ENCODE measurements at regions not wholly inside any gene's neighbourhood (a gene's known extent, or its start where the extent isn't known, plus 50 kb on each side); places are given as distances from the start of the nearest gene placed in this dataset.

GRCh38 chr7:86962623-86963022 lies 96.8 kb downstream of the ELAPOR2 start:
- no peak overlapping the region for H3K4me3 ChIP-seq (replicated peaks in 1 of 3; ENCODE audit: low read depth in 2 of 3, low read length in 3 of 3)
- H3K4me2 ChIP-seq (replicated peaks; ENCODE audit: extremely low read depth, low read length, poor library complexity, severe bottlenecking) = no peak overlapping the region
- H2AFZ ChIP-seq (ENCODE audit: insufficient read depth, low read depth, low read length, poor library complexity, severe bottlenecking) = no peak overlapping the region
- Mint-ChIP-seq H3K36me3 (no peaks in the 10 kb centered on the region), H3K4me3 (no peak overlapping the region), H3K27ac (no peak overlapping the region), H3K9me3 (peaks cover 0 to 5% (median 1%) of the 10 kb centered on the region in 7 donors), H3K4me1 (no peaks in the 10 kb centered on the region), H3K27me3 (ENCODE audit: low read depth in 3 of 3) (peaks cover 0 to 8% (median 0%) of the 10 kb centered on the region in 3 donors)
- H3K27ac ChIP-seq (ENCODE audit: low read depth in 1 of 2, low read length in 2 of 2) = no peak overlapping the region
- H3K27me3 ChIP-seq (ENCODE audit: control insufficient read depth in 2 of 2, insufficient read depth in 2 of 2, low read length in 2 of 2) = no peaks in the 10 kb centered on the region
- no peak overlapping the region for H3K9ac ChIP-seq (ENCODE audit: insufficient read depth, low read length, poor library complexity, severe bottlenecking)
- H3K36me3 ChIP-seq (replicated peaks in 1 of 2; ENCODE audit: control insufficient read depth in 1 of 2, insufficient read depth in 2 of 2, low read length in 2 of 2) = no peaks in the 10 kb centered on the region
- TF ChIP-seq, protein P1, sequence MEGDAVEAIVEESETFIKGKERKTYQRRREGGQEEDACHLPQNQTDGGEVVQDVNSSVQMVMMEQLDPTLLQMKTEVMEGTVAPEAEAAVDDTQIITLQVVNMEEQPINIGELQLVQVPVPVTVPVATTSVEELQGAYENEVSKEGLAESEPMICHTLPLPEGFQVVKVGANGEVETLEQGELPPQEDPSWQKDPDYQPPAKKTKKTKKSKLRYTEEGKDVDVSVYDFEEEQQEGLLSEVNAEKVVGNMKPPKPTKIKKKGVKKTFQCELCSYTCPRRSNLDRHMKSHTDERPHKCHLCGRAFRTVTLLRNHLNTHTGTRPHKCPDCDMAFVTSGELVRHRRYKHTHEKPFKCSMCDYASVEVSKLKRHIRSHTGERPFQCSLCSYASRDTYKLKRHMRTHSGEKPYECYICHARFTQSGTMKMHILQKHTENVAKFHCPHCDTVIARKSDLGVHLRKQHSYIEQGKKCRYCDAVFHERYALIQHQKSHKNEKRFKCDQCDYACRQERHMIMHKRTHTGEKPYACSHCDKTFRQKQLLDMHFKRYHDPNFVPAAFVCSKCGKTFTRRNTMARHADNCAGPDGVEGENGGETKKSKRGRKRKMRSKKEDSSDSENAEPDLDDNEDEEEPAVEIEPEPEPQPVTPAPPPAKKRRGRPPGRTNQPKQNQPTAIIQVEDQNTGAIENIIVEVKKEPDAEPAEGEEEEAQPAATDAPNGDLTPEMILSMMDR (IDR thresholded peaks at IDR 0.05) = no peak
- H3K79me2 ChIP-seq (ENCODE audit: insufficient read depth, low read length) = no peaks in the 10 kb centered on the region
- intact Hi-C loops (cut with micrococcal nuclease) = no loop called here
- H3K4me1 ChIP-seq (ENCODE audit: control insufficient read depth in 1 of 2, insufficient read depth in 2 of 2, low read length in 2 of 2) = no peaks in the 10 kb centered on the region
- no peaks in the 10 kb centered on the region for H4K20me1 ChIP-seq (ENCODE audit: insufficient read depth, low read length)
- H3K9me3 ChIP-seq (replicated peaks in 1 of 2; ENCODE audit: control insufficient read depth in 1 of 2, insufficient read depth in 1 of 2, low read length in 2 of 2) = no peaks in the 10 kb centered on the region
- no peak for DNase-seq
- WGBS (ENCODE audit: insufficient coverage) = no CpG with 5 or more reads among the region's 3 CpGs

- Histone ChIP-seq H3K36me3 (replicated peaks in 1 of 2; ENCODE audit: control insufficient read depth in 1 of 2, insufficient read depth in 2 of 2, low read length in 2 of 2) (no peaks in the 10 kb centered on the region), H3K4me3 (replicated peaks in 1 of 3; ENCODE audit: low read depth in 2 of 3, low read length in 3 of 3) (no peak overlapping the region), H3K27ac (ENCODE audit: low read depth in 1 of 2, low read length in 2 of 2) (no peak overlapping the region), H3K9me3 (replicated peaks in 1 of 2; ENCODE audit: control insufficient read depth in 1 of 2, insufficient read depth in 1 of 2, low read length in 2 of 2) (no peaks in the 10 kb centered on the region), H3K27me3 (ENCODE audit: control insufficient read depth in 2 of 2, insufficient read depth in 2 of 2, low read length in 2 of 2) (no peaks in the 10 kb centered on the region), H3K79me2 (ENCODE audit: insufficient read depth, low read length) (no peaks in the 10 kb centered on the region), H3K4me1 (ENCODE audit: control insufficient read depth in 1 of 2, insufficient read depth in 2 of 2, low read length in 2 of 2) (no peaks in the 10 kb centered on the region), H2AFZ (ENCODE audit: insufficient read depth, low read depth, low read length, poor library complexity, severe bottlenecking) (no peak overlapping the region), H3K4me2 (replicated peaks; ENCODE audit: extremely low read depth, low read length, poor library complexity, severe bottlenecking) (no peak overlapping the region), H4K20me1 (ENCODE audit: insufficient read depth, low read length) (no peaks in the 10 kb centered on the region), H3K9ac (ENCODE audit: insufficient read depth, low read length, poor library complexity, severe bottlenecking) (no peak overlapping the region)
- WGBS (ENCODE audit: insufficient coverage) = 100% methylated on average over 1 of the region's 1 CpG
- TF ChIP-seq, protein P1 (IDR thresholded peaks at IDR 0.05) = no peak
- Mint-ChIP-seq H3K4me3 (no peak overlapping the region), H3K36me3 (no peaks in the 10 kb centered on the region), H3K27ac (peak overlapping the region in 1 of 7 donors; percentile 3), H3K4me1 (no peaks in the 10 kb centered on the region), H3K9me3 (peaks cover 0 to 5% (median 1%) of the 10 kb centered on the region in 7 donors), H3K27me3 (ENCODE audit: low read depth in 3 of 3) (peaks cover 0 to 8% (median 2%) of the 10 kb centered on the region in 3 donors)
- DNase-seq = no peak
- intact Hi-C loops (cut with micrococcal nuclease) = no loop called here
These were observed 97.8 kb downstream of the ELAPOR2 start for GRCh38 chr7:86961686-86962085.

Data from CD14-positive monocyte (primary cell).